ENCODE measurements at regions not wholly inside any gene's neighbourhood (a gene's known extent, or its start where the extent isn't known, plus 50 kb on each side); places are given as distances from the start of the nearest gene placed in this dataset.

GRCh38 chr2:12284037-12284436, 432.7 kb upstream of the TRIB2 start:
- TF ChIP-seq CTCF (IDR thresholded peaks at IDR 0.05) (no peak), POLR2AphosphoS5 (IDR thresholded peaks at IDR 0.05) (no peak), POLR2A (IDR thresholded peaks at IDR 0.05) (no peak)
